GM12878 (cell line): ENCODE measurements at regions not wholly inside any gene's neighbourhood (a gene's known extent, or its start where the extent isn't known, plus 50 kb on each side); places are given as distances from the start of the nearest gene placed in this dataset.

Experiments
- ATAC-seq: fragments of 200-7000 bp; cut with Tn5 transposase; 3 replicates; pipeline ENCODE4 v1.9.1; 2020; ENCODE audit warnings: mild to moderate bottlenecking, moderate library complexity
- BruUV-seq: library from RNA; stranded (reverse); fragments of 400-500 nt; replicated peaks from 2 replicates; lab custom pipeline; 2021; lab: Mats Ljungman, UMichigan
- CTCF ChIA-PET: fragments of 300-600 bp; sonication (Branson Sonifier 250); formaldehyde crosslinking; extraction: SDS; loops from one replicate; lab custom pipeline; 2021; ENCODE audit warnings: inconsistent platforms; lab: Yijun Ruan, JAX
- POLR2A ChIA-PET: fragments of 350-600 bp; formaldehyde crosslinking; extraction: SDS; loops from one replicate; lab custom pipeline; 2021; ENCODE audit warnings: inconsistent platforms; lab: Charles Lee
- RAD21 ChIA-PET: fragments of 300-600 bp; sonication (Branson Sonifier 250); formaldehyde crosslinking; loops from one replicate; lab custom pipeline; 2023; ENCODE audit warnings: antibody characterized with exemption; ENCODE audit not compliant: unreplicated experiment; lab: Charles Lee
- SMC1A ChIA-PET: fragments of 300-600 bp; sonication (Branson Sonifier 250); formaldehyde crosslinking; loops from one replicate; lab custom pipeline; 2023; ENCODE audit not compliant: unreplicated experiment, uncharacterized antibody; lab: Charles Lee
- DNase-seq: peaks from one replicate; pipeline ENCODE4 v3.0.0-alpha.2; 2011; ENCODE audit warnings: low read depth, low spot score
- FAIRE-seq: peaks from 3 replicates; lab custom pipeline; 2011; peaks lifted over from hg19 to GRCh38; lab: Jason Lieb, UNC
- H2AFZ ChIP-seq: 2 replicates; pipeline ENCODE4 v1.6.0; 2011; ENCODE audit warnings: low read depth, low read length, control low read depth; ENCODE audit not compliant: control insufficient read depth
- H3K27ac ChIP-seq: 2 replicates; pipeline ENCODE4 v1.5.1; 2011; ENCODE audit warnings: control low read depth; ENCODE audit not compliant: control insufficient read depth, insufficient read depth
- H3K27me3 ChIP-seq, 2 experiments: replicated peaks in 1 of 2; 2 replicates each; pipeline versions ENCODE4 v1.6.0 to v1.6.1; 2011; ENCODE audit warnings: low read length in 1 of 2; ENCODE audit not compliant: control insufficient read depth in 2 of 2, insufficient read depth in 2 of 2
- H3K36me3 ChIP-seq, 2 experiments: 2 replicates each; pipeline ENCODE4 v1.5.1; 2011; ENCODE audit warnings: low read length in 1 of 2; ENCODE audit not compliant: control insufficient read depth in 2 of 2, insufficient read depth in 2 of 2
- H3K4me1 ChIP-seq: 2 replicates; pipeline ENCODE4 v1.6.1; 2011; ENCODE audit warnings: mild to moderate bottlenecking, low read length, moderate library complexity, mixed read lengths; ENCODE audit not compliant: control insufficient read depth, insufficient read depth
- H3K4me2 ChIP-seq: 2 replicates; pipeline ENCODE4 v1.6.0; 2011; ENCODE audit warnings: control low read depth; ENCODE audit not compliant: control insufficient read depth, insufficient read depth
- H3K4me3 ChIP-seq: fragments of 200-600 bp; sonication (generic); 2 replicates; pipeline ENCODE4 v1.5.1; 2016
- H3K79me2 ChIP-seq: 2 replicates; pipeline ENCODE4 v1.6.0; 2011; ENCODE audit warnings: low read length; ENCODE audit not compliant: control insufficient read depth, insufficient read depth
- H3K9ac ChIP-seq: 2 replicates; pipeline ENCODE4 v1.8.0; 2011; ENCODE audit warnings: low read length, control low read depth, mixed read lengths; ENCODE audit not compliant: control insufficient read depth, insufficient read depth
- H3K9me3 ChIP-seq: replicated peaks from 3 replicates; pipeline ENCODE4 v1.5.1; 2011; ENCODE audit warnings: mild to moderate bottlenecking, low read length; ENCODE audit not compliant: control insufficient read depth, insufficient read depth
- H4K20me1 ChIP-seq: 2 replicates; pipeline ENCODE4 v1.6.0; 2011; ENCODE audit not compliant: control insufficient read depth, insufficient read depth
- ASH2L ChIP-seq: fragments of 300-600, 200-600 bp; sonication (generic); IDR thresholded peaks from 2 replicates; pipeline ENCODE4 v1.6.1; 2017; ENCODE audit warnings: low read depth, mild to moderate bottlenecking, borderline replicate concordance
- JUNB ChIP-seq: IDR thresholded peaks from 2 replicates; pipeline ENCODE4 v1.6.1; 2016; ENCODE audit warnings: antibody characterized with exemption, mild to moderate bottlenecking
- MXI1 ChIP-seq: fragments of 150-350 bp; IDR thresholded peaks from 2 replicates; pipeline ENCODE4 v1.6.1; 2011; ENCODE audit warnings: low read depth, mild to moderate bottlenecking, inconsistent platforms, low read length, improper control_type of control experiment
- NFYA ChIP-seq: IDR thresholded peaks from 2 replicates; pipeline ENCODE4 v1.6.1; 2011; ENCODE audit warnings: low read depth, mild to moderate bottlenecking, low read length, improper control_type of control experiment, borderline replicate concordance
- PAX5 ChIP-seq: IDR thresholded peaks from 2 replicates; pipeline ENCODE4 v1.6.1; 2011; ENCODE audit warnings: low read depth, low read length, borderline replicate concordance
- PML ChIP-seq: IDR thresholded peaks from 2 replicates; pipeline ENCODE4 v1.6.1; 2012; ENCODE audit warnings: low read length, inconsistent platforms
- RAD51 ChIP-seq: fragments of 450-650 bp; IDR thresholded peaks from 2 replicates; pipeline ENCODE4 v1.6.1; 2016; ENCODE audit warnings: moderate library complexity, mild to moderate bottlenecking, inconsistent platforms
- RFX5 ChIP-seq: IDR thresholded peaks from 2 replicates; pipeline ENCODE4 v1.6.1; 2011; ENCODE audit warnings: low read depth, low read length, improper control_type of control experiment
- SMAD1 ChIP-seq: fragments of 450-650 bp; IDR thresholded peaks from 2 replicates; pipeline ENCODE4 v1.6.1; 2018; ENCODE audit warnings: mild to moderate bottlenecking, low read depth; ENCODE audit not compliant: partially characterized antibody
- SP1 ChIP-seq: IDR thresholded peaks from one replicate; pipeline ENCODE4 v1.6.1; 2011; ENCODE audit warnings: low read depth, low read length
- STAT3 ChIP-seq: IDR thresholded peaks from 2 replicates; pipeline ENCODE4 v1.6.1; 2011; ENCODE audit warnings: low read depth, low read length, improper control_type of control experiment
- TARDBP ChIP-seq: IDR thresholded peaks from 2 replicates; pipeline ENCODE4 v1.6.1; 2016; ENCODE audit warnings: borderline replicate concordance
- YBX1 ChIP-seq: fragments of 450-650 bp; IDR thresholded peaks from 2 replicates; pipeline ENCODE4 v1.6.1; 2016; ENCODE audit warnings: antibody characterized with exemption
- ZNF217 ChIP-seq: fragments of 450-650 bp; IDR thresholded peaks from 2 replicates; pipeline ENCODE4 v1.6.1; 2017; ENCODE audit warnings: antibody characterized with exemption, mild to moderate bottlenecking
- WGBS: methylation state at CpG from one replicate; pipeline ENCODE4 v1.1.6; 2016; ENCODE audit warnings: low lambda C conversion rate; ENCODE audit not compliant: insufficient replicate concordance, insufficient coverage; ENCODE audit errors: missing lambda C conversion rate; 5-methylcytosine and 5-hydroxymethylcytosine counted together
- in situ Hi-C: fragments of 300-500 bp; cut with MboI; formaldehyde crosslinking; loops from 9 replicates; pipeline ENCODE4 v1.14.3; 2018; ENCODE audit warnings: mixed read lengths
- intact Hi-C: fragments of 100-400 bp; cut with micrococcal nuclease; formaldehyde crosslinking; loops from one replicate; pipeline ENCODE4 v1.14.2; 2022; ENCODE audit not compliant: unreplicated experiment
- TF ChIP-seq, protein P1 (sequence below): IDR thresholded peaks from 2 replicates; pipeline ENCODE4 v1.6.1; 2012; ENCODE audit warnings: low read depth, low read length, improper control_type of control experiment
- TF ChIP-seq, protein P2 (sequence below): IDR thresholded peaks from 2 replicates; pipeline ENCODE4 v1.6.1; 2012; ENCODE audit warnings: improper control_type of control experiment, low read depth, low read length; ENCODE audit not compliant: insufficient replicate concordance

DNA sequence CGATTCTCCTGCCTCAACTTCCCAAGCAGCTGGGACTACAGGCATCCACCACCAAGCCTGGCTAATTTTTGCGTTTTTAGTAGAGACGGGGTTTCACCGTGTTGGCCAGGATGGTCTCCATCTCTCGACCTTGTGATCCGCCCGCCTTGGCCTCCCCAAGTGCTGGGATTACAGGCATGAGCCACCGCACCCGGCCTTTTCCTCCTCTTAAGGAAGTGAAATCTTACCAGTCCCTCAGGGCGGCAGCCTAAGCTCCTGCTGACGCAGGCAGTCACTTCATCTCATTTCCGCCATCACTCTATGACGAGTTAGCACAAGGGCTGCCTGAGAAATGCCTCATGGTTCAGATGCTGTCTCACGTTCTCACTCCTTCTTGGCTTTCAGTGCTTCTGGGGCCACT lies 246.0 kb upstream of the SHH start:
- ATAC-seq (no peak), DNase-seq (no peak), FAIRE-seq (no peak)
- CTCF ChIA-PET, result interaction anchor here (0.7 kb wide), 1 partner anchor 1123 kb away, joined by 3 read pairs; no protein-coding TSS in a partner anchor
- Histone ChIP-seq H3K27me3 (peaks cover 0 to 2% of the 10 kb centered on the region in 2 experiments; a peak in 1 of 4 replicates), H3K9ac (no peak overlapping the region), H3K4me2 (no peak overlapping the region), H3K4me1 (no peaks in the 10 kb centered on the region), H3K9me3 (no peaks in the 10 kb centered on the region; the same call in 2 of the 3 replicates), H3K27ac (no peak overlapping the region), H3K4me3 (no peak overlapping the region), H2AFZ (no peak overlapping the region), H3K79me2 (no peaks in the 10 kb centered on the region), H4K20me1 (no peaks in the 10 kb centered on the region), H3K36me3 (no peaks in the 10 kb centered on the region)
- POLR2A ChIA-PET, result no interaction called here
- 59% methylated on average over 14 of the region's 14 CpGs for WGBS
- RAD21 ChIA-PET, result interaction anchor here (0.7 kb wide), 1 partner anchor 182 kb away, joined by 3 read pairs; no protein-coding TSS in a partner anchor
- BruUV-seq, result no TSS peak
- SMC1A ChIA-PET, result no interaction called here
- in situ Hi-C loops, result no loop called here
- TF ChIP-seq SP1 (no peak), PAX5 (no peak), ASH2L (no peak), ZNF217 (no peak), NFYA (no peak), TARDBP (no peak), SMAD1 (no peak), RAD51 (no peak), RFX5 (no peak)
- TF ChIP-seq, protein P1, sequence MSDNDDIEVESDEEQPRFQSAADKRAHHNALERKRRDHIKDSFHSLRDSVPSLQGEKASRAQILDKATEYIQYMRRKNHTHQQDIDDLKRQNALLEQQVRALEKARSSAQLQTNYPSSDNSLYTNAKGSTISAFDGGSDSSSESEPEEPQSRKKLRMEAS, result no peak
- intact Hi-C loops, result no loop called here

DNA sequence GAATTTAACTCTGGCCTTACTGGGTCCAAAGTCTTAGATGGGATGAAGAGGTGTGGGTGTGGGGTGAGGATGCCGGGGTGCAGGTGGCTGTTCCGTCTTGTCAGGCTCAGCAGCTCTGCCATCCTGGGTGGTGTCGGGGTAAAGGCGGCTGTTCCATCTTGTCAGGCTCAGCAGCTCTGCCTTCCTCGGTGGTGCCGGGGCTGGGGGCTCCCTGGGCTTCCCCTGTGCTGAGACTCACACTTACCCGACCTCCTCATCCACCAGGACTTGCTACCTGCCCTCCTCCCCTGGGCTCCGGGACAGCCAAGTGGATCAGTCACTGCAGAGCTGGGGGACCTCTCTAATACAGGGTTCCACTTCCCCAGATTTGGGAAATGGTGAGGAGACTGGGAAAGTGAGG lies 244.3 kb upstream of the SHH start:
- Histone ChIP-seq H3K4me2 (no peak overlapping the region), H3K4me3 (no peak overlapping the region), H2AFZ (no peak overlapping the region), H3K79me2 (no peaks in the 10 kb centered on the region), H3K9me3 (no peaks in the 10 kb centered on the region; the same call in 2 of the 3 replicates), H4K20me1 (no peaks in the 10 kb centered on the region), H3K9ac (no peak overlapping the region), H3K27me3 (peaks cover 0 to 2% of the 10 kb centered on the region in 2 experiments; a peak in 1 of 4 replicates), H3K4me1 (no peaks in the 10 kb centered on the region), H3K27ac (no peak overlapping the region), H3K36me3 (no peaks in the 10 kb centered on the region)
- intact Hi-C loops, result no loop called here
- no peak for FAIRE-seq
- ChIA-PET RAD21 (no interaction called here), CTCF (no interaction called here), SMC1A (no interaction called here), POLR2A (no interaction called here)
- no peak for DNase-seq
- WGBS, result 33% methylated on average over 8 of the region's 8 CpGs
- in situ Hi-C loops, result no loop called here
- ATAC-seq, result no peak
- BruUV-seq, result no TSS peak
- TF ChIP-seq MXI1 (no peak), YBX1 (no peak), RAD51 (no peak), PML (no peak), STAT3 (no peak), JUNB (no peak)
- TF ChIP-seq, protein P2, sequence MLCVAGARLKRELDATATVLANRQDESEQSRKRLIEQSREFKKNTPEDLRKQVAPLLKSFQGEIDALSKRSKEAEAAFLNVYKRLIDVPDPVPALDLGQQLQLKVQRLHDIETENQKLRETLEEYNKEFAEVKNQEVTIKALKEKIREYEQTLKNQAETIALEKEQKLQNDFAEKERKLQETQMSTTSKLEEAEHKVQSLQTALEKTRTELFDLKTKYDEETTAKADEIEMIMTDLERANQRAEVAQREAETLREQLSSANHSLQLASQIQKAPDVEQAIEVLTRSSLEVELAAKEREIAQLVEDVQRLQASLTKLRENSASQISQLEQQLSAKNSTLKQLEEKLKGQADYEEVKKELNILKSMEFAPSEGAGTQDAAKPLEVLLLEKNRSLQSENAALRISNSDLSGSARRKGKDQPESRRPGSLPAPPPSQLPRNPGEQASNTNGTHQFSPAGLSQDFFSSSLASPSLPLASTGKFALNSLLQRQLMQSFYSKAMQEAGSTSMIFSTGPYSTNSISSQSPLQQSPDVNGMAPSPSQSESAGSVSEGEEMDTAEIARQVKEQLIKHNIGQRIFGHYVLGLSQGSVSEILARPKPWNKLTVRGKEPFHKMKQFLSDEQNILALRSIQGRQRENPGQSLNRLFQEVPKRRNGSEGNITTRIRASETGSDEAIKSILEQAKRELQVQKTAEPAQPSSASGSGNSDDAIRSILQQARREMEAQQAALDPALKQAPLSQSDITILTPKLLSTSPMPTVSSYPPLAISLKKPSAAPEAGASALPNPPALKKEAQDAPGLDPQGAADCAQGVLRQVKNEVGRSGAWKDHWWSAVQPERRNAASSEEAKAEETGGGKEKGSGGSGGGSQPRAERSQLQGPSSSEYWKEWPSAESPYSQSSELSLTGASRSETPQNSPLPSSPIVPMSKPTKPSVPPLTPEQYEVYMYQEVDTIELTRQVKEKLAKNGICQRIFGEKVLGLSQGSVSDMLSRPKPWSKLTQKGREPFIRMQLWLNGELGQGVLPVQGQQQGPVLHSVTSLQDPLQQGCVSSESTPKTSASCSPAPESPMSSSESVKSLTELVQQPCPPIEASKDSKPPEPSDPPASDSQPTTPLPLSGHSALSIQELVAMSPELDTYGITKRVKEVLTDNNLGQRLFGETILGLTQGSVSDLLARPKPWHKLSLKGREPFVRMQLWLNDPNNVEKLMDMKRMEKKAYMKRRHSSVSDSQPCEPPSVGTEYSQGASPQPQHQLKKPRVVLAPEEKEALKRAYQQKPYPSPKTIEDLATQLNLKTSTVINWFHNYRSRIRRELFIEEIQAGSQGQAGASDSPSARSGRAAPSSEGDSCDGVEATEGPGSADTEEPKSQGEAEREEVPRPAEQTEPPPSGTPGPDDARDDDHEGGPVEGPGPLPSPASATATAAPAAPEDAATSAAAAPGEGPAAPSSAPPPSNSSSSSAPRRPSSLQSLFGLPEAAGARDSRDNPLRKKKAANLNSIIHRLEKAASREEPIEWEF, result no peak
